ENCODE measurements at regions not wholly inside any gene's neighbourhood (a gene's known extent, or its start where the extent isn't known, plus 50 kb on each side); places are given as distances from the start of the nearest gene placed in this dataset.
"Not testable (repeated sequence)": the region's sequence is repeated elsewhere in the genome, so short reads cannot be mapped to it uniquely, and the experiment has no call there.

DNA sequence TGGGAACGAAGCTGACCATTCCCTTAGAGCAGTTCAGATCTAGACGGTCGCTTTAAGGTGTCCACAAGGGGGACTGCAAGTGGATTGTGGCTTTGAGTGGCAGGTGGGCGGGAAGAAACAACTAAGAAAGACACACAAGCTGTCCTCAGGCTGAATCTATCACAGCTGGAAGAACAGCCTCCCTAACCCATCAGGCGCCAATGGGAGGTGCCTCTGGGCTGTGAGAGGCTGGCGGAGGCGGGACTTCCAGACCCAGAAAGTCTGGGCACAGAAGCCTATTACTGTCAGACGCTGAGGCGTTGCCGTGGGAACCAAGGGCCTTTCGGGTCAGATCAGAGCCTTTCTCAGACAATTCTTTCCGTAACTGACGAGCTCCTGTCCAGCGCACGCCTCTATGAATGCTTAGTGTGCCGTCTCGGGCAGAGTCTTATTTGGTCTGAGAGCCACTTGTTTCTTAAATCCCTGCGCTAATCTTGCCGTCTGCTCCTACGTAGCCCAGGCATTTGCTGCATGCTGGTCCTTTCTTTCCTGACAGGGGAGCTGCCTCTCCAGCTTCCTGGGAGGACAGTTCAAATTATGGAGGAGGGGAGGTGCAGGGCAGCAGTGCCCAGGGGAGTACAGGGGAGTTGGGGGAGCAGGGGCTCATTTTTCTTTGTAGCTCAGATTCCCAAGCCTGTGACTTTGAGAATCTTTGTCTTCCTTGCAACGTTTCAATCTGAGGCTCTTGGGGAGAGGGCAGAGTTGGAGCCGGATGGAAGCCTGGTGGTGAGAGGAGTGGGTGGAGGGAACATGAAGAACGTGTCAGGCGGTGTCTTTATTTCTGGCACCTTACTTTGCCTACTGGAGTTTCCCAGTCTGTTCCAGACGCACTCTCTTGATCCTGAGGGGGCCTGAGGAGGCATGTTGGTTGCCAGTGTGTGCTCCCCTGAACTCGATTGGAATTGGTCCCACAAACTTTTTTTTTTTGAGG, 618.7 kb downstream of the KCNJ18 start:
- DNase-seq = no peak

DNA sequence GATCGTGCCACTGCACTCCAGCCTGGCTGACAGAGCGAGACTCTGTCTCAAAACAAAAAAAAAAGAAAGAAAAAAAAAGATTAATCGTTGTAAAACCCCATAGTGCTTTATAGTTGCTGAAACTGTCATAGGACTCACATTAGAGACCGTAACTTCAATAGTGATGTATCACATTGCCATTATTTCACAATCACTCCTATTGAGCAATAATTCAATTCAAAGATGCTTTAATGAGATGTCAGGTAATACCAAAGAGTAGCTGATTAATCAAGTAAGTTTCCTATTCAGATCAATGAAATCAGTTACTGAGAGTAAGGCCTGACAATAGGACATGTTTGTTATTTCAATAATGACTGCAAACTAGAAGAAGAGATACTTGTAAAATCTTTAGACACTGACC, 628.7 kb downstream of the KCNJ18 start:
- DNase-seq = not testable (repeated sequence)

DNA sequence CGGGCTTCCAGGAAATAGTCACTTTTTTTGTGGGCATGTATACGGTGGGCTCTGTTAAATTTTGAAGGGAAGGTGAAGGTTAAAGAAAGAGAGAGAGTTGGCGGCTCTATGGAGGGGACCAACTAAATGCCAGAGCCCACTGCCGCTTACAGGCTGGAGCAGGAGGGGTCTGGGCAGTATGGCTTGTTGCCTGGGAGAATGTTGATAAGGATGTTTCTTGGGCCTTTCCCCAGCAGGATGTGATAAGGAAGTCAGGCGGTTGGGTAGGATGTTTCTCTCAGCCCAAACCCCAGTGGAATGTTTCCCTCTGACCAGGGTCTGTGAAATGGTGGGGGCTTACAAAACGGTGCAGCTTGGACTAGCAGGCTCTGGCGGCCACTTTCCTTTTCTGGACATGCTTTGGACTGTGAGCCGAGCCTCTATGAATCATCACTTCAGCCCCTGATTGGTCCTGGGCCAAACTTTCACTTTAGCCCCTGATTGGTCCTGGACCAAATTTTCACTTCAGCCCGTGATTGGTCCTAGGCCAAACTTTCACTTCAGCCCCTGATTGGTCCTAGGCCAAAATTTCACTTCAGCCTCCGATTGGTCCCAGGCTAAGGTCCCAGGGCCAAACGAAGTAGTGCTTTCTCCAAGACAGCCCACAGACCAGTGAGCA, 630.7 kb downstream of the KCNJ18 start:
- not testable (repeated sequence) for DNase-seq

DNA sequence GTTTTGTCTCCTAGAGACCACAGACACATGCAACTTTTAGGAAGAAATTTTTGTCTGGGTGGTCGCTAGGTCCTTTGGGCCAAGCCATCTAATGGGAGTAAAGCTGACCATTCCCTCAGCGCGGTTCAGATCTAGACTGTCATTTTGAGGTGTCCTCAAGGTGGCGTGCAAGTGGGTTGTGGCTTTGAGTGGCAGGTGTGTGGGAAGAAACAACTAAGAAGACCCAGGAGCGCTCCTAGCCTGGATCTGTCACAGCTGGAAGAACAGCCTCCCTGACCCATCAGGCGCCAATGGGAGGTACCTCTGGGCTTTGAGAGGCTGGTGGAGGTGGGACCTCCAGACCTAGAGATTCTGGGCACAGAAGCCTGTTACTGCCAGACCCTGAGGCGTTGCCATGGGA, 645.1 kb downstream of the KCNJ18 start:
- DNase-seq = no peak

DNA sequence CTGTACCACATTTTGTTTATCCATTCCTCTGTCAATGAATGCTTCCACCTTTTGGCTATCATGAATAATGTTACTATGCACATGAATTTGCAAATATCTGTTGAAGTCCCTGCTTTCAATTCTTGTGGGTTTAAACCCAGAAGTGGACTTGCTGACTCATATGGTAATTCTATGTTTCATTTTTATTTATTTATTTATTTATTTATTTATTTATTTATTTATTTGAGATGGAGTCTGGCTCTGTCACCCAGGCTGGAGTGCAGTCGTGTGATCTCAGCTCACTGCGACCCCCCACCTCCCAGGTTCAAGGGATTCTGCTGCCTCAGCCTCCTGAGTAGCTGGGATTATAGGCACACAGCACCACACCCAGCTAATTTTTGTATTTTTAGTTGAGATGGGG, 664.3 kb downstream of the KCNJ18 start:
- DNase-seq = not testable (repeated sequence)

DNA sequence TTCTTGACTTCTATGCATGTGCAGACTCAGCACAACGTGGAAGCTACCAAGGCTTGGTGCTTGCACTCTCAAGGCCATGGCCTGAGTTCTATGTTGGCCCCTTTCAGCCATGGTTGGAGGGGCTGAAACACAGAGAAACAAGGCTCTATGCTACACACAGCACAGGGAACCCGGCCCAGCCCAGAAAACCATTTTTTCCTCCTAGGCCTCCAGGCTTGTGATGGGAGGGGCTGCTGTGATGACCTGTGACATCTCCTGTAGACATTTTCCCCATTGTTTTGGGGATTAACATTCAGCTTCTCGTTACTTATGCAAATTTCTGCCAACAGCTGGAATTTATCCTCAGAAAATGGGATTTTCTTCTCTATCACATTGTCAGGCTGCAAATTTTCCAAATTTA, 678.7 kb downstream of the KCNJ18 start:
- not testable (repeated sequence) for DNase-seq

DNA sequence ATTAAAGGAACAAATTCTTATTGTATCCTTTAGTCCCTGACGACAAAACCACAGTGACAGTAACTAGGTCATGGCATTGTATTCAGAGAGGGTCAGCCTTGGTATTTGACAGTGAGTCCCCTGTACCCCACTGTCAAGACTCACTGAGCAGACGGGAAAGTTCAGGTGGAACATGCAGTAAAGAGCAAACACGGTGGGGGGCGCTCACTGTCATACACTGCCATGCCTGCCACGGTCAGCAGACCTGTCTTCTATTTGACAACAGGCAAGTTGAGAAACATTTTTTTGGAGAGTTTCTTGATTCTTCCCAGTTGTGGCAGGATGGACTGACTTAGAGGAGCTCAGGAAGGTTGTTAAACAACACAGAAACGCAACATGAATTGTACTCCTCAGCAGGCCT, 681.6 kb downstream of the KCNJ18 start:
- no peak for DNase-seq

DNA sequence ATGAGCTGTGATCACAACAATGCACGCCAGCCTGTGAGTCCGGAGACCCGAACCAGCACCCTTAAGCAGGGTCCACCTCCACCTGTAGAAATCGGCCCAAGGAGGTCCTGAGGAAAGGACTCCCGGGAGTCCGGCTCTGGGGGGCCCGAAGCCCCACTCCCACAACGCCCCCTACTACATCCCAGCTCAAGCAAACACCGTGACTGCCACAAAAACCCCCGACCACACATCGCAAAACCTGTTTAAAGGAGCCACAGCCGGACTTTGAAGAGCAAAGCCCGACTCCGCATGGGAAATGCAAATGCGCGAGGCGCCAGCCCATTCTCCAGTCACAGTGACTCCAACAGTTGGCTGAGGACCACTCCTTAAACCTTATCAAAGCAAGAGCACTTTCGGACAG, 682.4 kb downstream of the KCNJ18 start:
- DNase-seq = no peak

DNA sequence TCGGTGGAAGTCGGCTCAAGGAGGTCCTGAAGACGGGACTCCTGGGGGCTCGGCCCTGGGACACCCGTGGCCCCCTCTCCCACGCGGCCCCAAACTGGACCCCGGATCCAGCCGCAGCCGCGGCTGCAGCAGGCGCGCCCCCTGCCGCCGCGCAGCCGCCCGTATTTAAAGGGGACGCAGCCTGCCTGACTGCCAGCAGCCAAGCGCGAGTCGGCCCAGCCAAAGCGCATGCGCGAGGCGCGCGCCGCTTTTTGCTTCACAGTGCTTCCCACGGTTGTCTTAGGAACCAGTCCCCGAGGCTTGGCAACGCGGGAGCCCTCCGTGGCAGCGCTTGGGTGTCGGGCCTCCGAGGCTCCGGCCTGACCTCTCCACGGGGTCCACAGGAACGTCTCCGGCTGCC, 684.4 kb downstream of the KCNJ18 start:
- not testable (repeated sequence) for DNase-seq

DNA sequence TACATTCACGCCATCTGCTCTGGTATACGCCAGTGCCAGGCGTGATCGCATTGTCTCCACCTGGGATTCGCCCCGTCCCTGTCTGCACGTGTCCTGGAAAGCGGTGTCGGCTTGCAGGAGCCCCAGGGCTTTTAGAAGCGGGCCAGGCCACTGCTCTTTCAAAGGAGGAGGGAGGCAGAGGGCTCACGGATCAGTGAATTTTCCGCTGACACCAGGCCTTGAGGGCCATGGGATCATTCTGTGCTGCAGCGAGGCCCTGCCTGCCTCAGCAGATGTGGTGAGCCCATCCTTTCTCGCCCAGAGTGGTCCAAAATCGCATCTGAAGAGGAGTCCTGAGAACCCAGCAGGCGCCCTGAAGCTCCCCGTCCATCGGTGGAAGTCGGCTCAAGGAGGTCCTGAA, 686.4 kb downstream of the KCNJ18 start:
- peak; percentile 56 for DNase-seq

DNA sequence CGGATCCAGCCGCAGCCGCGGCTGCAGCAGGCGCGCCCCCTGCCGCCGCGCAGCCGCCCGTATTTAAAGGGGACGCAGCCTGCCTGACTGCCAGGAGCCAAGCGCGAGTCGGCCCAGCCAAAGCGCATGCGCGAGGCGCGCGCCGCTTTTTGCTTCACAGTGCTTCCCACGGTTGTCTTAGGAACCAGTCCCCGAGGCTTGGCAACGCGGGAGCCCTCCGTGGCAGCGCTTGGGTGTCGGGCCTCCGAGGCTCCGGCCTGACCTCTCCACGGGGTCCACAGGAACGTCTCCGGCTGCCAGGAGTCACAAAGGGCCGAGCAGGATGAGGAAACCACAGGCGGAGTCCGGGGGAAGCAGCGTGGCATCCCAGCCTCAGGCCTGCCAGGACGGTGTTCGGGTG, 689.3 kb downstream of the KCNJ18 start:
- not testable (repeated sequence) for DNase-seq

DNA sequence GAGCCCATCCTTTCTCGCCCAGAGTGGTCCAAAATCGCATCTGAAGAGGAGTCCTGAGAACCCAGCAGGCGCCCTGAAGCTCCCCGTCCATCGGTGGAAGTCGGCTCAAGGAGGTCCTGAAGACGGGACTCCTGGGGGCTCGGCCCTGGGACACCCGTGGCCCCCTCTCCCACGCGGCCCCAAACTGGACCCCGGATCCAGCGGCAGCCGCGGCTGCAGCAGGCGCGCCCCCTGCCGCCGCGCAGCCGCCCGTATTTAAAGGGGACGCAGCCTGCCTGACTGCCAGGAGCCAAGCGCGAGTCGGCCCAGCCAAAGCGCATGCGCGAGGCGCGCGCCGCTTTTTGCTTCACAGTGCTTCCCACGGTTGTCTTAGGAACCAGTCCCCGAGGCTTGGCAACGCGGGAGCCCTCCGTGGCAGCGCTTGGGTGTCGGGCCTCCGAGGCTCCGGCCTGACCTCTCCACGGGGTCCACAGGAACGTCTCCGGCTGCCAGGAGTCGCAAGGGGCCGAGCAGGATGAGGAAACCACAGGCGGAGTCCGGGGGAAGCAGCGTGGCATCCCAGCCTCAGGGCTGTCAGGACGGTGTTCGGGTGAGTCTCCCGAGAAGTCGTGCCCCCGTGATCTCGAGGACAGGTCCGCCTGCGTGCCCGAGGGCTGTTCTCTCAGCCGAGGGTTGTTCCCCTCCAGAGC, 691.6 kb downstream of the KCNJ18 start:
- not testable (repeated sequence) for DNase-seq

DNA sequence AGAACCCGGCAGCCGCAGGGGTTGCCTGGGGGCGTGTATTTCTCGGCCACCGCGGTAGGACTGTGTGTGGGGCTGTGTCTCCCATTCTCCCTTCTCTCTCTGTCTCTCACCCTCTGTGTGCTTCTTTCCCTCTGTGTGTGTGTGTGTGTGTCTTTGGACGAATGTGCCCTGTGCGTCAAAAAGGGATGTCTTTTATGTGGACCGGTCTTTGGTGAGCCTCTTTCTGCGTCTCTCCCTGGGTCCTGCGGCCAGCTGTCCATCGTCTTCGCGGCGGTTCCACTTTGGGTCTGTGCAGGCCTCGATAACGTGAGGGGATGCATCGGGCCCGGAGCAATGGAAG, 692.1 kb downstream of the KCNJ18 start:
- DNase-seq = not testable (repeated sequence)

DNA sequence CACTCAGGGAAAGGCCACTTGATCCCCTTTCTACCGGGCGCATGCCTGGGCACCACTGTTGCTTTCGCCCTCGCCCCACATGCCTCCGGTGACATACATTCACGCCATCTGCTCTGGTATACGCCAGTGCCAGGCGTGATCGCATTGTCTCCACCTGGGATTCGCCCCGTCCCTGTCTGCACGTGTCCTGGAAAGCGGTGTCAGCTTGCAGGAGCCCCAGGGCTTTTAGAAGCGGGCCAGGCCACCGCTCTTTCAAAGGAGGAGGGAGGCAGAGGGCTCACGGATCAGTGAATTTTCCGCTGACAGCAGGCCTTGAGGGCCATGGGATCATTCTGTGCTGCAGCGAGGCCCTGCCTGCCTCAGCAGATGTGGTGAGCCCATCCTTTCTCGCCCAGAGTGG, 706.1 kb downstream of the KCNJ18 start:
- not testable (repeated sequence) for DNase-seq

DNA sequence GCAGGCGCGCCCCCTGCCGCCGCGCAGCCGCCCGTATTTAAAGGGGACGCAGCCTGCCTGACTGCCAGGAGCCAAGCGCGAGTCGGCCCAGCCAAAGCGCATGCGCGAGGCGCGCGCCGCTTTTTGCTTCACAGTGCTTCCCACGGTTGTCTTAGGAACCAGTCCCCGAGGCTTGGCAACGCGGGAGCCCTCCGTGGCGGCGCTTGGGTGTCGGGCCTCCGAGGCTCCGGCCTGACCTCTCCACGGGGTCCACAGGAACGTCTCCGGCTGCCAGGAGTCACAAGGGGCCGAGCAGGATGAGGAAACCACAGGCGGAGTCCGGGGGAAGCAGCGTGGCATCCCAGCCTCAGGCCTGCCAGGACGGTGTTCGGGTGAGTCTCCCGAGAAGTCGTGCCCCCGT, 706.7 kb downstream of the KCNJ18 start:
- DNase-seq = not testable (repeated sequence)

DNA sequence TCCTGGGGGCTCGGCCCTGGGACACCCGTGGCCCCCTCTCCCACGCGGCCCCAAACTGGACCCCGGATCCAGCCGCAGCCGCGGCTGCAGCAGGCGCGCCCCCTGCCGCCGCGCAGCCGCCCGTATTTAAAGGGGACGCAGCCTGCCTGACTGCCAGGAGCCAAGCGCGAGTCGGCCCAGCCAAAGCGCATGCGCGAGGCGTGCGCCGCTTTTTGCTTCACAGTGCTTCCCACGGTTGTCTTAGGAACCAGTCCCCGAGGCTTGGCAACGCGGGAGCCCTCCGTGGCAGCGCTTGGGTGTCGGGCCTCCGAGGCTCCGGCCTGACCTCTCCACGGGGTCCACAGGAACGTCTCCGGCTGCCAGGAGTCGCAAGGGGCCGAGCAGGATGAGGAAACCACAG, 712.8 kb downstream of the KCNJ18 start:
- DNase-seq = not testable (repeated sequence)

DNA sequence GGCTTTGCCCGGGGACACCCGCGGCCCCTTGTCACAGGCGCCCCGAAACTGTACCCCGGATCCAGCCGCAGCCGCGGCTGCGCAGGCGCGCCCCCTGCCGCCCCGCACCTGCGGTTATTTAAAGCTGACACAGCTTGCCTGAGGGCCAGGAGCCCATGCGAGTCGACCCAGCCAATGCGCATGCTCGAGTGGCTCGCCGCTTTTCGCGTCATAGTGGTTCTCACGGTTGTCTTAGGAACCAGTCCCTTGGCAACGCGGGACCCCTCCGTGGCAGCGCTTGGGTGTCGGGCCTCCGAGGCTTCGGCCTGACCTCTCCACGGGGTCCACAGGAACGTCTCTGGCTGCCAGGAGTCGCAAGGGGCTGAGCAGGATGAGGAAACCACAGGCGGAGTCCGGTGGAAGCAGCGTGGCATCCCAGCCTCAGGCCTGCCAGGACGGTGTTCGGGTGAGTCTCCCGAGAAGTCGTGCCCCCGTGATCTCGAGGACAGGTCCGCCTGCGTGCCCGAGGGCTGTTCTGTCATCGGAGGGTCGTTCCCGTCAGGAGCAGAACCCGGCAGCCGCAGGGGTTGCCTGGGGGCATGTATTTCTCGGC, 716.9 kb downstream of the KCNJ18 start:
- no peak for DNase-seq

DNA sequence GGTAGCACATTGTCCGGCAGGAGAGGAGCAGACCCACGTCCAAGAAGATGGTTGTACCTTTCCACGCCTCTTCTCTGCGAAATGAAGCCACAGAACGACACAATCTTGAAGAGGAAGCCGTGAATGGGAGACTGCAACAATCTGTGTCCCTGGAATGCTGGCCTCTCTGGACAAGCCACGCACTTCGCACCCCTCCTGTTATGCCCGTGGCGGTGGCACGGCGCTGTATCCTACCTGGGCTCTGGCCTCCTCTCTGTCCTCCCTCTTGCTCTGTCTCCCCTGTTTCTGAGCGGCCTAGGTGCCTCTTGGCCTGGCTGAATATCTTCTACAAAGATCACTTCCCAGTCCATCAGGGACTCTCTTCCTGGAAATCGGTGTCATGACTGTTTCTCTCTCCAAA, 717.8 kb downstream of the KCNJ18 start:
- no peak for DNase-seq

DNA sequence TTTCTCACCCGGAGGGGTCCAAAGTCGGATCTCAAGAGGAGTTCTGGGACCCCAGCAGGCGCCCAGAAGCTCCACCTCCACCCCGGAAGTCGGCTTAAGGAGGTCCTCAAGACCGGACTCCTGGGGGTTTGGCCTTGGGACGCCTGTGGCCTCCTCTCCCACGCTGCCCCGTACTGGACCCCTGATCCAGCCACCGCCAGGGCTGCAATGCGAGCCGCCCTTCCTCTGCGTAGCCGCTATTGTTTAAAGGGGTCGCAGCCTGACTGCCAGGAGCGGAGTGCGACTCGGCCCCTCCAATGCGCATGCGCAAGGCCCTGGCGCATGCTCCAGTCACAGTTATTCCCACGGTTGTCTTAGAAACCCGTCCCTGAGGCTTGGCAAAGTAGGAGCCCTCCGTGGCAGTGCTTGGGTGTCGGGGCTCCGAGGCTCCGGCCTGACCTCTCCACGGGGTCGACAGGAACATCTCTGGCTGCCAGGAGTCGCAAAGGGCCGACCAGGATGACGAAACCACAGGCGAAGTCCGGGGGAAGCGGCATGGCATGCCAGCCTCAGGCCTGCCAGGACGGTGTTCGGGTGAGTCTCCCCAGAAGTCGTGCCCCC, 719.0 kb downstream of the KCNJ18 start:
- DNase-seq = no peak

DNA sequence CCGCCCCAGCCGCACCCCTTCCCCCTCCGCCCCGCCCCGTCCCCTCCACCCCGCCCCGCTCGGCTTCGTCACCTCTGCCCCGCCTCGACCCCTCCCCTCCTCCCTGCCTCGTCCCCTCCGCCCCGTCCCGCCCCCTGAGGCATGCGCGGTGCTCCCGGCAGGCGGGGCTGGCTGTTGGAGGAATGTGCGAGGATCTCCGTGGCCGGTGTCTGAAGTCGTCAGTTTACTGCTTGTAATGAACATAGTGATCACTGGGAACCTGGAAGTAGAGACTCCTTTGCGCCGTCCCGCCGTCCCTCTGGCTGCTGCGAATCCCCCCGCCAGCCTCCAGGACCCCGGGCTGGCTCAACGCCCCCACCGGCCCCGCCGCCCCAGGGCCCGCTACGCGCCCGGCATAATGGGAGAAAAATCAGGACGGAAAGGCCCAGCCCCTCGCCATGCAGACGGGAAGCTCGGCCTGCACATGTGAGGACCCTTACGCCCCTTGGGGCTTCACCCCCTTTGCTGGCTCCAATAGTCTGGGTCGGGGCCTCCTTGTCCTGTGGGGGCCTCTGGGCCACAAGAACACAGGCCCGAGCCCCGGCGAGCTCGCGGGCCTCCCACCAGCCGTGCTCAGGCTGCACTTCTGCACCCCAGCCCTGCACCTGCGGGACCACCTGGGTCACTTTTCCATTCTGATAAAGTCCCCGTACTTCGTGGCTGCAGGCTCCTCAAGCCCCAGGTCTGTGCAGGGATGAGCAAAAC, 743.1 kb downstream of the KCNJ18 start:
- no peak for DNase-seq

DNA sequence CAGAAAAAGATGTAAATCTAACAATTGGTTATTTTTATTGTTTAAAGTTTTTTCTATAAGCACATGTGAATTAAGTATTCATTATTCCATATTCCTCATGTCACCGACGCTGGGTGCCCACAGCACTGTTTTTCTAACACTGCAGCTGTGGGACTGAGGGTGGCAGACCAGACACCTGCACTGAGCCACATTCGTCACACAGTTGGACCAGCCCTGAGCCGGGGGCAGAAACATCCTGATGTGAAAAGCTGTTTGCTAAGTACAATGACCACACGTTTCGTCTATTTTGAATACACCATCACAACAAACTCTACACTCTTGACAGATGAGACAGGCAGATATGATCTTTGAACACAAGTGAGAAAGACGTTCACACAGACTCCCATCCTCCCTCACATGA, 749.5 kb downstream of the KCNJ18 start:
- no peak for DNase-seq

DNA sequence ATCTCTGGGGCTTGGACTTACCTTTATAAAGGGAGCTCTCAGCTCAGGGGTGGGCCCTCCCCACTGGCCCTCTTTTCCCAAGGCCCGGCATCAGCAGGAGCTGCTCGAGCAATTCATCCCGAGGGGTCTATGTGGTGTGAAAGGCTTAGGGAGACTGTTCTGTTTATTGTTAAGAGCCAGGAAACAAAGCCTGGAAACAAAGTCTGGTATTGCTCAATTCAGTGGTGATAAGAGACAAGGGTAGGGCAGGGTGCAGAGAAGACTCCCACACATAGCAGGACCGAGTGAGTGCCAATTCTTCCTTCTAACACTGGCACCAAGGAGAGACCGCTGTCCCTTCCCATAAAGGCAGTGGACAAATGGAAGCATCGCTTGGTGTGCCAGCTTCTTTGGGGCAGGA, 750.7 kb downstream of the KCNJ18 start:
- no peak for DNase-seq

Measured in activated CD8-positive, alpha-beta memory T cell treated with anti-CD3 and anti-CD28 coated beads for 24 hours (primary cell).